ENCODE measurements at regions not wholly inside any gene's neighbourhood (a gene's known extent, or its start where the extent isn't known, plus 50 kb on each side); places are given as distances from the start of the nearest gene placed in this dataset.

GRCh38 chr10:53479365-53479764, 706.8 kb upstream of the MBL2 start:
- TF ChIP-seq CTCF (IDR thresholded peaks at IDR 0.05) (no peak), POLR2A (IDR thresholded peaks at IDR 0.05) (no peak)
